Cardiac fibroblast (primary cell): ENCODE measurements at regions not wholly inside any gene's neighbourhood (a gene's known extent, or its start where the extent isn't known, plus 50 kb on each side); places are given as distances from the start of the nearest gene placed in this dataset.
A peak's percentile ranks its signal among the peaks of the same experiment; 100 is the strongest.

Experiments used
- DNase-seq, 2 donors: peaks; one replicate each; pipeline versions ENCODE4 v3.0.0 to v3.0.0-alpha.2; 2010; ENCODE audit warnings: low read depth in 2 of 2
- H3K4me3 ChIP-seq, 2 donors: replicated peaks in 1 of 2; 1 replicate in 1 of 2; 2 replicates in 1 of 2; pipeline ENCODE4 v1.5.1; 2011; ENCODE audit warnings: low read depth in 2 of 2, low read length in 2 of 2, mild to moderate bottlenecking in 2 of 2, moderate library complexity in 1 of 2
- CTCF ChIP-seq: IDR thresholded peaks from one replicate; pipeline ENCODE4 v1.5.1; 2011; ENCODE audit warnings: low read depth, mild to moderate bottlenecking, low read length, inconsistent platforms

GRCh38 chr13:38283346-38283745 lies 66.3 kb upstream of the UFM1 start:
- DNase-seq = peak; percentile 1 to 8
- TF ChIP-seq CTCF = no peak
- H3K4me3 ChIP-seq = no peak overlapping the region

GRCh38 chr13:38265132-38265497 lies 84.5 kb upstream of the UFM1 start:
- DNase-seq = no peak
- TF ChIP-seq CTCF = no peak
- H3K4me3 ChIP-seq = no peak overlapping the region

- no peak for DNase-seq
- no peak for TF ChIP-seq CTCF
- no peak overlapping the region for H3K4me3 ChIP-seq
Observed at GRCh38 chr13:38264363-38265131, 85.1 kb upstream of the UFM1 start.

- H3K4me3 ChIP-seq = no peak overlapping the region
- peak; percentile 66 to 87 for DNase-seq
- no peak for TF ChIP-seq CTCF
Observed at GRCh38 chr13:38262211-38262610, 87.4 kb upstream of the UFM1 start.

GRCh38 chr13:38255600-38255999 lies 94.1 kb upstream of the UFM1 start:
- no peak for TF ChIP-seq CTCF
- no peak overlapping the region for H3K4me3 ChIP-seq
- no peak for DNase-seq

- no peak overlapping the region for H3K4me3 ChIP-seq
- DNase-seq = no peak
- no peak for TF ChIP-seq CTCF
Observed at GRCh38 chr13:38239874-38240273, 109.8 kb upstream of the UFM1 start.

GRCh38 chr13:38228322-38228721 lies 121.3 kb upstream of the UFM1 start:
- DNase-seq = no peak
- TF ChIP-seq CTCF = no peak
- no peak overlapping the region for H3K4me3 ChIP-seq
